Endothelial cell (in vitro differentiated cells): ENCODE measurements at regions not wholly inside any gene's neighbourhood (a gene's known extent, or its start where the extent isn't known, plus 50 kb on each side); places are given as distances from the start of the nearest gene placed in this dataset.

ENCODE experiments used
- DNase-seq: peaks from one replicate; pipeline ENCODE4 v3.0.0; 2021; ENCODE audit warnings: low spot score
- H3K27ac Mint-ChIP-seq: one replicate; pipeline ENCODE4 v1.8.0; 2021; ENCODE audit warnings: mixed read lengths, inconsistent platforms; ENCODE audit not compliant: unreplicated experiment
- H3K27me3 Mint-ChIP-seq: one replicate; pipeline ENCODE4 v1.8.0; 2021; ENCODE audit warnings: mild to moderate bottlenecking, moderate library complexity, mixed read lengths, inconsistent platforms; ENCODE audit not compliant: unreplicated experiment
- H3K36me3 Mint-ChIP-seq: one replicate; pipeline ENCODE4 v1.8.0; 2021; ENCODE audit warnings: mild to moderate bottlenecking, low read depth, mixed read lengths, inconsistent platforms; ENCODE audit not compliant: unreplicated experiment
- H3K4me1 Mint-ChIP-seq: one replicate; pipeline ENCODE4 v1.8.0; 2021; ENCODE audit warnings: mild to moderate bottlenecking, mixed read lengths, inconsistent platforms; ENCODE audit not compliant: unreplicated experiment
- H3K4me3 Mint-ChIP-seq: one replicate; pipeline ENCODE4 v1.8.0; 2021; ENCODE audit warnings: mild to moderate bottlenecking, mixed read lengths, inconsistent platforms; ENCODE audit not compliant: unreplicated experiment
- H3K9me3 Mint-ChIP-seq: one replicate; pipeline ENCODE4 v1.8.0; 2021; ENCODE audit warnings: mixed read lengths, inconsistent platforms; ENCODE audit not compliant: unreplicated experiment
- CTCF ChIP-seq: fragments of 200-600 bp; sonication (generic); IDR thresholded peaks from one replicate; pipeline ENCODE4 v1.5.0; 2021; ENCODE audit warnings: antibody characterized with exemption; ENCODE audit not compliant: unreplicated experiment

GRCh38 chr15:31776039-31776438 lies 254.3 kb upstream of the CHRNA7 start:
- Mint-ChIP-seq H3K4me3 (no peak overlapping the region), H3K27me3 (peaks cover 2% of the 10 kb centered on the region), H3K9me3 (no peaks in the 10 kb centered on the region), H3K36me3 (no peaks in the 10 kb centered on the region), H3K27ac (no peak overlapping the region), H3K4me1 (no peaks in the 10 kb centered on the region)
- TF ChIP-seq CTCF, result no peak
- no peak for DNase-seq

- no peak overlapping the region for H3K27ac Mint-ChIP-seq
- H3K27me3 Mint-ChIP-seq, result no peaks in the 10 kb centered on the region
- no peak for TF ChIP-seq CTCF
- no peaks in the 10 kb centered on the region for H3K9me3 Mint-ChIP-seq
- H3K4me1 Mint-ChIP-seq, result no peaks in the 10 kb centered on the region
- no peak for DNase-seq
- H3K4me3 Mint-ChIP-seq, result no peak overlapping the region
- no peaks in the 10 kb centered on the region for H3K36me3 Mint-ChIP-seq
Observed at GRCh38 chr15:31781261-31781660, 249.1 kb upstream of the CHRNA7 start.

- Mint-ChIP-seq H3K9me3 (no peaks in the 10 kb centered on the region), H3K36me3 (no peaks in the 10 kb centered on the region), H3K4me3 (no peak overlapping the region), H3K4me1 (no peaks in the 10 kb centered on the region), H3K27me3 (no peaks in the 10 kb centered on the region), H3K27ac (no peak overlapping the region)
- no peak for TF ChIP-seq CTCF
- DNase-seq, result no peak
Observed at GRCh38 chr15:31782016-31782783, 248.1 kb upstream of the CHRNA7 start.

GRCh38 chr15:31782951-31783350 lies 247.4 kb upstream of the CHRNA7 start:
- no peaks in the 10 kb centered on the region for H3K4me1 Mint-ChIP-seq
- H3K9me3 Mint-ChIP-seq, result no peaks in the 10 kb centered on the region
- no peaks in the 10 kb centered on the region for H3K36me3 Mint-ChIP-seq
- H3K4me3 Mint-ChIP-seq, result no peak overlapping the region
- TF ChIP-seq CTCF, result no peak
- no peak for DNase-seq
- no peaks in the 10 kb centered on the region for H3K27me3 Mint-ChIP-seq
- H3K27ac Mint-ChIP-seq, result no peak overlapping the region

- TF ChIP-seq CTCF, result no peak
- no peaks in the 10 kb centered on the region for H3K9me3 Mint-ChIP-seq
- no peak overlapping the region for H3K27ac Mint-ChIP-seq
- DNase-seq, result no peak
- H3K4me3 Mint-ChIP-seq, result no peak overlapping the region
- H3K27me3 Mint-ChIP-seq, result no peaks in the 10 kb centered on the region
- no peaks in the 10 kb centered on the region for H3K4me1 Mint-ChIP-seq
- H3K36me3 Mint-ChIP-seq, result no peaks in the 10 kb centered on the region
Observed at GRCh38 chr15:31786360-31786759, 244.0 kb upstream of the CHRNA7 start.
